Tibial nerve (tissue), 3 donors: ENCODE measurements at regions not wholly inside any gene's neighbourhood (a gene's known extent, or its start where the extent isn't known, plus 50 kb on each side); places are given as distances from the start of the nearest gene placed in this dataset.

Experiments
- CTCF ChIP-seq, 5 experiments: fragments of 200-600 bp in 3 of 5; fragments of 450-650 bp in 2 of 5; sonication (generic) in 3 of 5; IDR thresholded peaks; one replicate each; pipeline ENCODE4 v1.5.1; 2016 to 2019; ENCODE audit warnings: antibody characterized with exemption in 5 of 5, mild to moderate bottlenecking in 3 of 5, moderate library complexity in 2 of 5
- POLR2A ChIP-seq, 2 donors: fragments of 450-650 bp; IDR thresholded peaks; one replicate each; pipeline ENCODE4 v1.6.1; 2017; ENCODE audit warnings: antibody characterized with exemption in 2 of 2, mild to moderate bottlenecking in 2 of 2, moderate library complexity in 2 of 2

DNA sequence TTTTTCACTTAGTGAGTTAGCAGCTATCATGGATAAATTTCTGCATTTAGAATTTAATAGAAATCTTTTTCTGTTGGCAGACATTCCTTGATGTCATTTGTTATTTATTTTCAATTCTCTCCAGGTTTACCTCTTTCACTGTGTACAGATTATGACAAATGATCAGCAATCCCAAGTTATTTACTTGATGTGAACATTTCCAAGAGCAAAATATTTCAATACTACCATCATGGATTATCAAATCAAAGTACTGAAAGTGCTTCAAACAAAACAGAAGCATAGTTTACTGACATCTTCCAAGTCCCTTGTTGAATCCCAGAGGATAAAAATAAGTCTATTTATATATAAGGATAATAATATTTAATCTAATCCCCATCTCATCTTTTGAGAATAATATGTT is 852.2 kb upstream of the CITED2 start:
- TF ChIP-seq CTCF (IDR thresholded peaks at IDR 0.05) (no peak), POLR2A (IDR thresholded peaks at IDR 0.05) (no peak)
